HCT116 (cell line): ENCODE measurements at regions not wholly inside any gene's neighbourhood (a gene's known extent, or its start where the extent isn't known, plus 50 kb on each side); places are given as distances from the start of the nearest gene placed in this dataset.

ENCODE experiments used
- EGR1 ChIP-seq: IDR thresholded peaks from 2 replicates; pipeline ENCODE4 v1.6.1; 2012; ENCODE audit warnings: low read depth
- EZH2 ChIP-seq: fragments of 200-600 bp; sonication (generic); IDR thresholded peaks from 2 replicates; pipeline ENCODE4 v1.6.1; 2017; ENCODE audit warnings: antibody characterized with exemption, mixed run types
- JUND ChIP-seq: IDR thresholded peaks from 2 replicates; pipeline ENCODE4 v1.6.1; 2012
- MAX ChIP-seq: IDR thresholded peaks from 2 replicates; pipeline ENCODE4 v1.6.1; 2012
- POLR2A ChIP-seq: IDR thresholded peaks from 2 replicates; pipeline ENCODE4 v1.7.0; 2011; ENCODE audit warnings: borderline replicate concordance; ENCODE audit not compliant: insufficient read depth, insufficient read length; ENCODE audit errors: extremely low read depth
- RAD21 ChIP-seq: IDR thresholded peaks from 2 replicates; pipeline ENCODE4 v1.6.1; 2012; ENCODE audit warnings: low read depth, mild to moderate bottlenecking
- TCF7L2 ChIP-seq: IDR thresholded peaks from 2 replicates; pipeline ENCODE4 v1.7.0; 2011; ENCODE audit warnings: borderline replicate concordance, inconsistent platforms; ENCODE audit not compliant: insufficient read depth, insufficient read length; ENCODE audit errors: extremely low read depth
- ZBTB33 ChIP-seq: IDR thresholded peaks from 2 replicates; pipeline ENCODE4 v1.6.1; 2011; ENCODE audit warnings: mild to moderate bottlenecking, low read length, moderate library complexity; ENCODE audit not compliant: insufficient replicate concordance; ENCODE audit errors: extremely low read depth
- ZFX ChIP-seq: fragments of 450-650 bp; IDR thresholded peaks from 2 replicates; pipeline ENCODE4 v1.6.1; 2017
- TF ChIP-seq, protein P1 (sequence below), 3 experiments: fragments of 200-600 bp in 1 of 3; sonication (generic) in 1 of 3; IDR thresholded peaks in 2 of 3; conservative IDR thresholded peaks in 1 of 3; 2 replicates each; pipeline ENCODE4 v1.5.1; 2012 to 2017; ENCODE audit warnings: low read depth in 2 of 3, low read length in 2 of 3, antibody characterized with exemption in 1 of 3, borderline replicate concordance in 1 of 3, control low read depth in 1 of 3, mild to moderate bottlenecking in 1 of 3, mixed read lengths in 1 of 3, mixed run types in 1 of 3, moderate library complexity in 1 of 3; ENCODE audit not compliant: insufficient read depth in 1 of 3

DNA sequence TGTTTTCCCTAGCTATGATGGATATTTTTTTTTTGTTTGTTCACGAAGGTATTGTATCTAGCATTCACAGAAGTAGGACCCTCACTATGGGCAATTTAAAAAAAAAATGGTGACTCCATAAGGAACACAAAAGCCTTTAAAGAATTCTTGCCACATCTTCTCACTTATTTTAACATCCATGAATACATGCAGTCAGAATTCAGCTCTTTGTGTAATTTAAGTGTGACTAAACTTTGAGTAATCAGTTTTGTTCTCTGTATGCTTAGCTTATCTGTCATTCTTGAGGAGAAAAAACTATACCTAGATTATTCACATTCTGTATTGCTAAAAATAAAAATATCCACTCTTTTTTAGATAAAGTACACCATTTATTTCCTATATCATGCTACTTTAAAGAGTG, 313.2 kb upstream of the KCND2 start:
- TF ChIP-seq, protein P1, sequence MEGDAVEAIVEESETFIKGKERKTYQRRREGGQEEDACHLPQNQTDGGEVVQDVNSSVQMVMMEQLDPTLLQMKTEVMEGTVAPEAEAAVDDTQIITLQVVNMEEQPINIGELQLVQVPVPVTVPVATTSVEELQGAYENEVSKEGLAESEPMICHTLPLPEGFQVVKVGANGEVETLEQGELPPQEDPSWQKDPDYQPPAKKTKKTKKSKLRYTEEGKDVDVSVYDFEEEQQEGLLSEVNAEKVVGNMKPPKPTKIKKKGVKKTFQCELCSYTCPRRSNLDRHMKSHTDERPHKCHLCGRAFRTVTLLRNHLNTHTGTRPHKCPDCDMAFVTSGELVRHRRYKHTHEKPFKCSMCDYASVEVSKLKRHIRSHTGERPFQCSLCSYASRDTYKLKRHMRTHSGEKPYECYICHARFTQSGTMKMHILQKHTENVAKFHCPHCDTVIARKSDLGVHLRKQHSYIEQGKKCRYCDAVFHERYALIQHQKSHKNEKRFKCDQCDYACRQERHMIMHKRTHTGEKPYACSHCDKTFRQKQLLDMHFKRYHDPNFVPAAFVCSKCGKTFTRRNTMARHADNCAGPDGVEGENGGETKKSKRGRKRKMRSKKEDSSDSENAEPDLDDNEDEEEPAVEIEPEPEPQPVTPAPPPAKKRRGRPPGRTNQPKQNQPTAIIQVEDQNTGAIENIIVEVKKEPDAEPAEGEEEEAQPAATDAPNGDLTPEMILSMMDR (IDR thresholded peaks at IDR 0.05 in 2 of 3, conservative IDR thresholded peaks at IDR 0.05 in 1 of 3; ENCODE audit: borderline replicate concordance in 1 of 3, insufficient read depth in 1 of 3, low read depth in 2 of 3, low read length in 2 of 3): no peak
- TF ChIP-seq MAX (no peak), EZH2 (no peak), RAD21 (no peak), POLR2A (no peak), JUND (no peak), TCF7L2 (no peak), EGR1 (no peak), ZFX (no peak), ZBTB33 (no peak)
